Nephron progenitor cell (in vitro differentiated cells): ENCODE measurements at regions not wholly inside any gene's neighbourhood (a gene's known extent, or its start where the extent isn't known, plus 50 kb on each side); places are given as distances from the start of the nearest gene placed in this dataset.

Experiments
- DNase-seq: peaks from one replicate; pipeline ENCODE4 v3.0.0; 2021
- H3K27ac Mint-ChIP-seq: 2 replicates; pipeline ENCODE4 v1.8.0; 2021; ENCODE audit warnings: mild to moderate bottlenecking, moderate library complexity, mixed read lengths
- H3K27me3 Mint-ChIP-seq: 2 replicates; pipeline ENCODE4 v1.8.0; 2021; ENCODE audit warnings: mild to moderate bottlenecking, low read depth, mixed read lengths; ENCODE audit not compliant: poor library complexity
- H3K36me3 Mint-ChIP-seq: 2 replicates; pipeline ENCODE4 v1.8.0; 2021; ENCODE audit warnings: low read depth, mixed read lengths
- H3K4me1 Mint-ChIP-seq: 2 replicates; pipeline ENCODE4 v1.8.0; 2021; ENCODE audit warnings: mixed read lengths
- H3K4me3 Mint-ChIP-seq: 2 replicates; pipeline ENCODE4 v1.8.0; 2021; ENCODE audit warnings: mild to moderate bottlenecking, moderate library complexity, mixed read lengths
- H3K9me3 Mint-ChIP-seq: 2 replicates; pipeline ENCODE4 v1.8.0; 2021; ENCODE audit warnings: mild to moderate bottlenecking, moderate library complexity, mixed read lengths
- CTCF ChIP-seq: fragments of 200-600 bp; sonication (generic); IDR thresholded peaks from 2 replicates; pipeline ENCODE4 v1.5.0; 2021; ENCODE audit warnings: antibody characterized with exemption

GRCh38 chr2:82283075-82283474 lies 1978.5 kb upstream of the LRRTM1 start:
- Mint-ChIP-seq H3K27me3 (peaks cover 4% of the 10 kb centered on the region), H3K36me3 (no peaks in the 10 kb centered on the region), H3K4me1 (no peaks in the 10 kb centered on the region), H3K9me3 (no peaks in the 10 kb centered on the region), H3K4me3 (no peak overlapping the region), H3K27ac (no peak overlapping the region)
- TF ChIP-seq CTCF, result no peak
- no peak for DNase-seq

GRCh38 chr2:82282111-82282882 lies 1977.7 kb upstream of the LRRTM1 start:
- Mint-ChIP-seq H3K36me3 (no peaks in the 10 kb centered on the region), H3K4me3 (no peak overlapping the region), H3K27ac (no peak overlapping the region), H3K9me3 (no peaks in the 10 kb centered on the region), H3K4me1 (no peaks in the 10 kb centered on the region), H3K27me3 (peaks cover 8% of the 10 kb centered on the region)
- DNase-seq, result peak; percentile 12
- peak; percentile 28 for TF ChIP-seq CTCF

- DNase-seq, result no peak
- TF ChIP-seq CTCF, result no peak
- no peaks in the 10 kb centered on the region for H3K4me1 Mint-ChIP-seq
- no peak overlapping the region for H3K4me3 Mint-ChIP-seq
- peaks cover 3% of the 10 kb centered on the region for H3K27me3 Mint-ChIP-seq
- H3K27ac Mint-ChIP-seq, result no peak overlapping the region
- no peaks in the 10 kb centered on the region for H3K9me3 Mint-ChIP-seq
- no peaks in the 10 kb centered on the region for H3K36me3 Mint-ChIP-seq
Measured at GRCh38 chr2:82279367-82279766, 1974.8 kb upstream of the LRRTM1 start.

GRCh38 chr2:82278416-82278815 lies 1973.9 kb upstream of the LRRTM1 start:
- DNase-seq, result no peak
- H3K36me3 Mint-ChIP-seq, result no peaks in the 10 kb centered on the region
- H3K4me1 Mint-ChIP-seq, result no peaks in the 10 kb centered on the region
- H3K27me3 Mint-ChIP-seq, result peaks cover 3% of the 10 kb centered on the region
- no peak overlapping the region for H3K27ac Mint-ChIP-seq
- no peaks in the 10 kb centered on the region for H3K9me3 Mint-ChIP-seq
- no peak for TF ChIP-seq CTCF
- no peak overlapping the region for H3K4me3 Mint-ChIP-seq

GRCh38 chr2:82275599-82275998 lies 1971.0 kb upstream of the LRRTM1 start:
- TF ChIP-seq CTCF, result no peak
- H3K27ac Mint-ChIP-seq, result no peak overlapping the region
- H3K9me3 Mint-ChIP-seq, result no peaks in the 10 kb centered on the region
- DNase-seq, result no peak
- H3K36me3 Mint-ChIP-seq, result no peaks in the 10 kb centered on the region
- H3K27me3 Mint-ChIP-seq, result peaks cover 3% of the 10 kb centered on the region
- no peaks in the 10 kb centered on the region for H3K4me1 Mint-ChIP-seq
- no peak overlapping the region for H3K4me3 Mint-ChIP-seq

- H3K27me3 Mint-ChIP-seq, result peaks cover 7% of the 10 kb centered on the region
- no peaks in the 10 kb centered on the region for H3K9me3 Mint-ChIP-seq
- no peaks in the 10 kb centered on the region for H3K4me1 Mint-ChIP-seq
- no peak for DNase-seq
- H3K27ac Mint-ChIP-seq, result no peak overlapping the region
- H3K4me3 Mint-ChIP-seq, result no peak overlapping the region
- H3K36me3 Mint-ChIP-seq, result no peaks in the 10 kb centered on the region
- no peak for TF ChIP-seq CTCF
Measured at GRCh38 chr2:82268446-82268845, 1963.9 kb upstream of the LRRTM1 start.
